ENCODE measurements at regions not wholly inside any gene's neighbourhood (a gene's known extent, or its start where the extent isn't known, plus 50 kb on each side); places are given as distances from the start of the nearest gene placed in this dataset.

- Mint-ChIP-seq H3K27ac (no peak overlapping the region), H3K4me3 (no peak overlapping the region), H3K9me3 (no peaks in the 10 kb centered on the region), H3K36me3 (ENCODE audit: low read depth) (peaks cover 6% of the 10 kb centered on the region), H3K27me3 (no peaks in the 10 kb centered on the region), H3K4me1 (ENCODE audit: low read depth) (peaks cover 50% of the 10 kb centered on the region)
- Histone ChIP-seq H3K27me3 (ENCODE audit: control insufficient read depth in 1 of 2, insufficient read depth in 2 of 2, low read length in 2 of 2) (no peaks in the 10 kb centered on the region), H3K27ac (ENCODE audit: low read depth in 1 of 2, low read length in 2 of 2) (no peak overlapping the region), H3K4me3 (ENCODE audit: low read length) (no peak overlapping the region), H3K9me3 (ENCODE audit: control insufficient read depth in 1 of 2, insufficient read depth in 1 of 2, low read length in 2 of 2) (no peaks in the 10 kb centered on the region), H3K36me3 (ENCODE audit: insufficient read depth, low read length) (no peaks in the 10 kb centered on the region), H3K4me1 (ENCODE audit: insufficient read depth, low read length) (peaks cover 5% of the 10 kb centered on the region)
- POLR2A ChIA-PET: no interaction called here
- DNase-seq (no peak), ATAC-seq (ENCODE audit: poor library complexity) (no peak)
- intact Hi-C loops (cut with DNase I, micrococcal nuclease): no loop called here
- TF ChIP-seq CTCF (IDR thresholded peaks at IDR 0.05): no peak
- CTCF ChIA-PET: no interaction called here
These were observed 459.6 kb upstream of the RGS6 start for GRCh38 chr14:71472356-71473340.

GRCh38 chr14:71473843-71474242 lies 458.4 kb upstream of the RGS6 start:
- Mint-ChIP-seq H3K27me3 (no peaks in the 10 kb centered on the region), H3K9me3 (no peaks in the 10 kb centered on the region), H3K27ac (no peak overlapping the region), H3K4me1 (ENCODE audit: low read depth) (peaks cover 60% of the 10 kb centered on the region), H3K4me3 (no peak overlapping the region), H3K36me3 (ENCODE audit: low read depth) (no peaks in the 10 kb centered on the region)
- TF ChIP-seq CTCF (IDR thresholded peaks at IDR 0.05): no peak
- intact Hi-C loops (cut with DNase I, micrococcal nuclease): no loop called here
- ChIA-PET POLR2A (no interaction called here), CTCF (no interaction called here)
- DNase-seq: no peak
- Histone ChIP-seq H3K27ac (ENCODE audit: low read depth in 1 of 2, low read length in 2 of 2) (no peak overlapping the region), H3K27me3 (ENCODE audit: control insufficient read depth in 1 of 2, insufficient read depth in 2 of 2, low read length in 2 of 2) (no peaks in the 10 kb centered on the region), H3K4me3 (ENCODE audit: low read length) (no peak overlapping the region), H3K4me1 (ENCODE audit: insufficient read depth, low read length) (peaks cover 9% of the 10 kb centered on the region), H3K9me3 (ENCODE audit: control insufficient read depth in 1 of 2, insufficient read depth in 1 of 2, low read length in 2 of 2) (no peaks in the 10 kb centered on the region), H3K36me3 (ENCODE audit: insufficient read depth, low read length) (no peaks in the 10 kb centered on the region)
- ATAC-seq (ENCODE audit: poor library complexity): no peak

GRCh38 chr14:71474301-71475265 lies 457.6 kb upstream of the RGS6 start:
- Mint-ChIP-seq H3K27me3 (no peaks in the 10 kb centered on the region), H3K4me3 (no peak overlapping the region), H3K27ac (no peak overlapping the region), H3K9me3 (no peaks in the 10 kb centered on the region), H3K36me3 (ENCODE audit: low read depth) (no peaks in the 10 kb centered on the region), H3K4me1 (ENCODE audit: low read depth) (peaks cover 55% of the 10 kb centered on the region)
- no peak overlapping the region for H3K27ac ChIP-seq (ENCODE audit: low read depth in 1 of 2, low read length in 2 of 2)
- no peak overlapping the region for H3K4me3 ChIP-seq (ENCODE audit: low read length)
- ATAC-seq (ENCODE audit: poor library complexity) (no peak), DNase-seq (no peak)
- H3K27me3 ChIP-seq (ENCODE audit: control insufficient read depth in 1 of 2, insufficient read depth in 2 of 2, low read length in 2 of 2): no peaks in the 10 kb centered on the region
- no peaks in the 10 kb centered on the region for H3K36me3 ChIP-seq (ENCODE audit: insufficient read depth, low read length)
- intact Hi-C loops (cut with DNase I, micrococcal nuclease): no loop called here
- peaks cover 11% of the 10 kb centered on the region for H3K4me1 ChIP-seq (ENCODE audit: insufficient read depth, low read length)
- CTCF ChIA-PET: interaction anchor here (1.1 kb wide), 1 partner anchor 36 kb away, joined by 3 read pairs; no protein-coding TSS in a partner anchor
- H3K9me3 ChIP-seq (ENCODE audit: control insufficient read depth in 1 of 2, insufficient read depth in 1 of 2, low read length in 2 of 2): no peaks in the 10 kb centered on the region
- POLR2A ChIA-PET: no interaction called here
- no peak for TF ChIP-seq CTCF (IDR thresholded peaks at IDR 0.05)
